ENCODE measurements at regions not wholly inside any gene's neighbourhood (a gene's known extent, or its start where the extent isn't known, plus 50 kb on each side); places are given as distances from the start of the nearest gene placed in this dataset.

DNA sequence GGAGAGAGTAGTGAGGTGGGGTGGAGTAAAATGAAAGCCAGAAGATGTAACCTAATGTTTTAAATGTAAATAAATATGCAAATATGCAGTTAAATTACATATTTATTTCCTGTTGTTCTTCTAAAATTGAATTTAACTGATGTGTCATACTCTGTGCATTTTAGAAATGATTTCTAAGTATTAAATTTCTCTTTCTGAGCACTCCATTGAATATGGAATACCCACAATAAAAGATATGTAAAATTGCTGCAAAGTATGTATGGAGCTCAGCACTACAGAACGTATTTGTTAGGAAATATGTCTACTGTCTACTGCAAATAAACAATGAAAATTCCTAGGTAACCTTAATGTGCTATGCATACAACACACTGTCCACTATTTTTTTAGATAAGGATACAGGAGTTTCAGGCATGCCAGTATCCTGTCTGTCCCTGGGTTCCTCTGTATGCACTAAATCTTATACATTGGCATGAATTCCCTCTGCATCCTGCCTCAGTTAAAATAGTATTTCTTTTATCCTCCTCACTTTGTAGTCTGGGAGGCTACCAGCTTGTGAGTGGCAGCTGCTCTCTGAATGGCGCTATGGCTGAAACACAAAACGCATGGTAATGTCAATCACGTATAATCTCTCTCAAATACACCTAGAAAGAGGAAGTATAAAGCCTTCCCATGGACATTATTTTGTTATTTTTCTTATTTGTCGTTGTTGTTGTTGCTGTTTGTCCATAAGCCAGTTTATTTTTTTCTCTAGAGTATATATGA, 579.5 kb downstream of the PYDC2 start:
- no peak for DNase-seq
- Histone ChIP-seq H3K4me1 (ENCODE audit: low read depth) (no peaks in the 10 kb centered on the region), H3K9me3 (no peaks in the 10 kb centered on the region), H3K4me3 (no peak overlapping the region), H3K36me3 (ENCODE audit: low read depth) (no peaks in the 10 kb centered on the region)
- TF ChIP-seq, protein P1, sequence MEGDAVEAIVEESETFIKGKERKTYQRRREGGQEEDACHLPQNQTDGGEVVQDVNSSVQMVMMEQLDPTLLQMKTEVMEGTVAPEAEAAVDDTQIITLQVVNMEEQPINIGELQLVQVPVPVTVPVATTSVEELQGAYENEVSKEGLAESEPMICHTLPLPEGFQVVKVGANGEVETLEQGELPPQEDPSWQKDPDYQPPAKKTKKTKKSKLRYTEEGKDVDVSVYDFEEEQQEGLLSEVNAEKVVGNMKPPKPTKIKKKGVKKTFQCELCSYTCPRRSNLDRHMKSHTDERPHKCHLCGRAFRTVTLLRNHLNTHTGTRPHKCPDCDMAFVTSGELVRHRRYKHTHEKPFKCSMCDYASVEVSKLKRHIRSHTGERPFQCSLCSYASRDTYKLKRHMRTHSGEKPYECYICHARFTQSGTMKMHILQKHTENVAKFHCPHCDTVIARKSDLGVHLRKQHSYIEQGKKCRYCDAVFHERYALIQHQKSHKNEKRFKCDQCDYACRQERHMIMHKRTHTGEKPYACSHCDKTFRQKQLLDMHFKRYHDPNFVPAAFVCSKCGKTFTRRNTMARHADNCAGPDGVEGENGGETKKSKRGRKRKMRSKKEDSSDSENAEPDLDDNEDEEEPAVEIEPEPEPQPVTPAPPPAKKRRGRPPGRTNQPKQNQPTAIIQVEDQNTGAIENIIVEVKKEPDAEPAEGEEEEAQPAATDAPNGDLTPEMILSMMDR (IDR thresholded peaks at IDR 0.05), result no peak
- ATAC-seq, result no peak
- intact Hi-C loops (cut with DNase I, micrococcal nuclease), result no loop called here

DNA sequence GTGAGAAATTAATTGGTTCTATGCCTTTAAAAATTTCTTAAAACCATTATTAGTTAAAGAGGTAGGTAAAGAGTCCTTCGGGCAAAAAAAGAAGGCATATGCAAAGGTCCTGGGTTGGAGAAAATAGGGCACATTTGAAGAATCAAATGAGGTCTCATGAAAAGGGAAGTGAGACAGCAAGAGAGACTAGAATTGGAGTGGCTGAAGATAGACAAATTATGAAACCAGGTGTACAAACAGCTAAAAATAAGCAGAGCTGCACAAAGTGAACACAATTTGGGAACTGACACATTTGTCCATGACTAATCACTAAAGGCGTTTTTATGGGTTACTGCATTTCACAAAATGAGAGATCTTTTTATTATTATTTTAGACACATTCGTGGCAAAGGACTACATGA, 581.2 kb downstream of the PYDC2 start:
- no peak overlapping the region for H3K4me3 ChIP-seq
- ATAC-seq (no peak), DNase-seq (no peak)
- intact Hi-C loops (cut with DNase I, micrococcal nuclease), result no loop called here
- no peaks in the 10 kb centered on the region for H3K36me3 ChIP-seq (ENCODE audit: low read depth)
- H3K4me1 ChIP-seq (ENCODE audit: low read depth), result no peaks in the 10 kb centered on the region
- H3K9me3 ChIP-seq, result no peaks in the 10 kb centered on the region
- TF ChIP-seq, protein P1 (IDR thresholded peaks at IDR 0.05), result no peak

DNA sequence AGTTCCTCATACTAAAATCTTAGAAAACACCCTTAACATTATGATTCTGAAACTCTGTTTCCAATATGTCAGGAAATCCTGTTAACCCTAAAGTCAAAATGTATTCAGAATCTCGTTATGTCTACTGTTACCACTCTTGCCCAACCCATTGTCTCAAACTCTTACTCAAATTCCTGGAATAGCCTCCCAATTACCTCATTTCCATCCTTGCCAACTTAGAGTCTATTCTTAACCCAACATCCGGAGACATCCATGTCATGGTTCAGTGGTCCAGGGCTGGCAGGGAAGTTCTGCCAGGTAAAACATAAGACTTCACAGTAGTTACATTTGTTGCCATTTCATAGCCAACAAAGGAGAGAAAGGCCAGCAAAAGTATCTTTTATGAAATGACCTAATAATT, 593.9 kb downstream of the PYDC2 start:
- intact Hi-C loops (cut with DNase I, micrococcal nuclease), result no loop called here
- H3K9me3 ChIP-seq, result no peaks in the 10 kb centered on the region
- ATAC-seq (no peak), DNase-seq (no peak)
- TF ChIP-seq, protein P1 (IDR thresholded peaks at IDR 0.05), result no peak
- no peaks in the 10 kb centered on the region for H3K36me3 ChIP-seq (ENCODE audit: low read depth)
- H3K4me3 ChIP-seq, result no peak overlapping the region
- H3K4me1 ChIP-seq (ENCODE audit: low read depth), result no peaks in the 10 kb centered on the region

DNA sequence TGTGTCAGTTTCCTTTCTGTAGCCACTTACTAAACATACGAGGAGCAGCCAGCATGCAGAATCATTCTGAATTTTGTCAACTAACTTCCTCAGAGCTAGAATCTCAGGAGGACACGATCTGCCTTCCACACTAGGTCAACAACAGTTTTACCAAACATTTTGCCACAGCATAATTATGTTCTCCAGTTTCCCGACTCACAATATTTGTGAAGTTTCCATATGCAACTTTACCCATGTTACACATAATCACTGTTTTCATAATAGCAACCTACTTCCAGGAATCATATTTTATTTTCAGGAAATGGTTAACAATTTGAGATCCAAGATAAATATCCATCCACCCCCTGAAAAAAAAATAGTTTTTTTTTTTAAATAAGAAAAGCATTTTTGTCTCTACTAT, 595.0 kb downstream of the PYDC2 start:
- H3K4me3 ChIP-seq, result no peak overlapping the region
- H3K36me3 ChIP-seq (ENCODE audit: low read depth), result no peaks in the 10 kb centered on the region
- ATAC-seq (no peak), DNase-seq (no peak)
- no peaks in the 10 kb centered on the region for H3K4me1 ChIP-seq (ENCODE audit: low read depth)
- TF ChIP-seq, protein P1 (IDR thresholded peaks at IDR 0.05), result no peak
- intact Hi-C loops (cut with DNase I, micrococcal nuclease), result no loop called here
- no peaks in the 10 kb centered on the region for H3K9me3 ChIP-seq

DNA sequence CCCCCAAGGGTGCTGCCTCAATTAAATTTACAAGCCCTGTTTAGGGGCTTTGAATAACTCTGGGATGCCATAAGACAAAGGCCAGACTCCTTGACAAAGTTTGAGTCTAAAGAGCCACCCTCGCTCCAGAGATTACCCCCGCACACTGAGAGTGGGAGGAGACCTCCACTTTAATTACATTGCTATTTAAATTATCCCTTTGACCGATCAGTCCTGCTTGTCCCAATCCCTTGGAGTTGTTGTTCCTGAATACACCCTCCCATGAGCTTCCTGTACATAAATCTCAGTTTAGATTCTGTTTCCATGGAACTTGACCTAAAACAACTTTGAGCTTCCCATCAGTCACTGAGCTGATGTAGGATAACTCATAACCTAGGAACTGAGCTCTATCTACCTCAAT, 596.3 kb downstream of the PYDC2 start:
- no peak for DNase-seq
- TF ChIP-seq, protein P1 (IDR thresholded peaks at IDR 0.05), result no peak
- Histone ChIP-seq H3K4me3 (no peak overlapping the region), H3K4me1 (ENCODE audit: low read depth) (no peaks in the 10 kb centered on the region), H3K36me3 (ENCODE audit: low read depth) (no peaks in the 10 kb centered on the region), H3K9me3 (no peaks in the 10 kb centered on the region)
- intact Hi-C loops (cut with DNase I, micrococcal nuclease), result no loop called here
- ATAC-seq, result no peak
